ENCODE measurements at regions not wholly inside any gene's neighbourhood (a gene's known extent, or its start where the extent isn't known, plus 50 kb on each side); places are given as distances from the start of the nearest gene placed in this dataset.

DNA sequence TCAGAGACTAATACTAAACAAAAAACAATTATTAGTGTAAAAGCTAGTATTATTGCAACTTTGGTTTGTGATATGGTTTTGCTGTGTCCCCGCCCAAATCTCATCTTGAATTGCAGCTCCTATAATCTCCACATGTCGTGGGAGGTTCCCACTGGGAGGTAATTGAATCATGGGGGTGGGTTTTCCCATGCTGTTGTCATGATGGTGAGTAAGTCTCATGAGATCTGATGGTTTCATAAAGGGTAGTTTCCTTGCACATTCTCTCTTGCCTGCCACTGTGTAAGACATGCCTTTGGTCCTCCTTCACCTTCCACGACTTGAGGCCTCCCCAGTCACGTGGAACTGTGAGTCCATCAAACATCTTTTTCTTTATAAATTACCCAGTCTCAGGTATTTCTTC is 325.9 kb upstream of the DAB2 start:
- no peak for DNase-seq
- H3K9ac ChIP-seq (ENCODE audit: low read length in 3 of 3): no peak overlapping the region
- H3K9me3 ChIP-seq (ENCODE audit: control insufficient read depth in 2 of 3, insufficient read depth in 1 of 3, low read length in 3 of 3): peaks cover 0 to 9% (median 0%) of the 10 kb centered on the region in 3 donors
- intact Hi-C loops (cut with DNase I): no loop called here
- H3K27ac ChIP-seq (ENCODE audit: low read depth in 2 of 2, low read length in 2 of 2): no peak overlapping the region
- no peak for FAIRE-seq
- H3K4me1 ChIP-seq (ENCODE audit: control insufficient read depth in 2 of 3, insufficient read depth in 2 of 3, low read depth in 1 of 3, low read length in 3 of 3): no peaks in the 10 kb centered on the region
- H3K4me3 ChIP-seq (ENCODE audit: low read length in 3 of 3): no peak overlapping the region
- H3K27me3 ChIP-seq (ENCODE audit: control insufficient read depth, insufficient read depth, low read length): no peaks in the 10 kb centered on the region
- H3K36me3 ChIP-seq (ENCODE audit: control insufficient read depth in 2 of 3, insufficient read depth in 3 of 3, low read length in 3 of 3): no peaks in the 10 kb centered on the region
- TF ChIP-seq, protein P1, sequence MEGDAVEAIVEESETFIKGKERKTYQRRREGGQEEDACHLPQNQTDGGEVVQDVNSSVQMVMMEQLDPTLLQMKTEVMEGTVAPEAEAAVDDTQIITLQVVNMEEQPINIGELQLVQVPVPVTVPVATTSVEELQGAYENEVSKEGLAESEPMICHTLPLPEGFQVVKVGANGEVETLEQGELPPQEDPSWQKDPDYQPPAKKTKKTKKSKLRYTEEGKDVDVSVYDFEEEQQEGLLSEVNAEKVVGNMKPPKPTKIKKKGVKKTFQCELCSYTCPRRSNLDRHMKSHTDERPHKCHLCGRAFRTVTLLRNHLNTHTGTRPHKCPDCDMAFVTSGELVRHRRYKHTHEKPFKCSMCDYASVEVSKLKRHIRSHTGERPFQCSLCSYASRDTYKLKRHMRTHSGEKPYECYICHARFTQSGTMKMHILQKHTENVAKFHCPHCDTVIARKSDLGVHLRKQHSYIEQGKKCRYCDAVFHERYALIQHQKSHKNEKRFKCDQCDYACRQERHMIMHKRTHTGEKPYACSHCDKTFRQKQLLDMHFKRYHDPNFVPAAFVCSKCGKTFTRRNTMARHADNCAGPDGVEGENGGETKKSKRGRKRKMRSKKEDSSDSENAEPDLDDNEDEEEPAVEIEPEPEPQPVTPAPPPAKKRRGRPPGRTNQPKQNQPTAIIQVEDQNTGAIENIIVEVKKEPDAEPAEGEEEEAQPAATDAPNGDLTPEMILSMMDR (IDR thresholded peaks at IDR 0.05; ENCODE audit: borderline replicate concordance, extremely low read depth, insufficient read depth): no peak

DNA sequence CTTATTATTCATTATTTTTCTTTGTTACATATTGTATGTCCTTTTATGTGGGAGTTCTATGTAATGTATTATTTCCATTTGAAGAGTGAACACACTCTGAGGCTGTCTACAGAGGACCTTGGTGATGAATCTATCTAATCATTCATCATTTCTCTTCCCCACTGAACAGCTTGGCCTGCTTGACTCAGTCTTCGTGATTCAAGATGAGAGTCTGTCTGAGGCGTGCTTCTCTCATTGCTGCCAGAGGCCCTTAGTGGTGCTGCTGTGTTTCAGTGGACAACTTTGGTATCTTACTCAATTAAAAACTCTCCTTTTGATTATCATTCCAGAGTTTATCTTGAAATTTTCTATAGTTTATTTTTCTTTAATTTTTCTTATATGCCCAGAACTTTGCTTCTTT is 318.1 kb upstream of the DAB2 start:
- Histone ChIP-seq H3K27me3 (ENCODE audit: control insufficient read depth, insufficient read depth, low read length) (no peaks in the 10 kb centered on the region), H3K9me3 (ENCODE audit: control insufficient read depth in 2 of 3, insufficient read depth in 1 of 3, low read length in 3 of 3) (no peaks in the 10 kb centered on the region), H3K27ac (ENCODE audit: low read depth in 2 of 2, low read length in 2 of 2) (no peak overlapping the region), H3K4me1 (ENCODE audit: control insufficient read depth in 2 of 3, insufficient read depth in 2 of 3, low read depth in 1 of 3, low read length in 3 of 3) (no peaks in the 10 kb centered on the region), H3K4me3 (ENCODE audit: low read length in 3 of 3) (no peak overlapping the region), H3K9ac (ENCODE audit: low read length in 3 of 3) (no peak overlapping the region), H3K36me3 (ENCODE audit: control insufficient read depth in 2 of 3, insufficient read depth in 3 of 3, low read length in 3 of 3) (no peaks in the 10 kb centered on the region)
- TF ChIP-seq, protein P1 (IDR thresholded peaks at IDR 0.05; ENCODE audit: borderline replicate concordance, extremely low read depth, insufficient read depth): no peak
- intact Hi-C loops (cut with DNase I): no loop called here
- FAIRE-seq: no peak
- no peak for DNase-seq

DNA sequence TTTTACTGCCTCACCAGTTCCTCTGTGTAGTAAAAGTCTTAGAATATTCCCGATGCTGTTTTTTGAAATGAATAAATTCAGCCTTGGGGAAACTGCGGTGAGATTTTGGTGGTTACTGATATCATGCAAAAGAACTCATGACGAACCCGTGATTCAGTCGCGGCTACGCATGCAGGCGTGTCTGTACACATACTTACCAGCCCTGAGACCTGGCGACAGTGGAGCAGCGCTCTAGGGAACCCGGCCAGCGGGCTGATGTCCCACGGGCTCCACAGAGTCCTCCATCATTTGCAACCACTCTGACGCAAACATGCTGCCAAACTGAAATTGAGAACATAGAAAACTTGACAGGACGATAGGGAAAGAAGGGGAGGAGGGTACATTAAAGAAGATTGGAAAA is 315.6 kb upstream of the DAB2 start:
- intact Hi-C loops (cut with DNase I): no loop called here
- Histone ChIP-seq H3K36me3 (ENCODE audit: control insufficient read depth in 2 of 3, insufficient read depth in 3 of 3, low read length in 3 of 3) (no peaks in the 10 kb centered on the region), H3K27me3 (ENCODE audit: control insufficient read depth, insufficient read depth, low read length) (no peaks in the 10 kb centered on the region), H3K9me3 (ENCODE audit: control insufficient read depth in 2 of 3, insufficient read depth in 1 of 3, low read length in 3 of 3) (no peaks in the 10 kb centered on the region), H3K4me1 (ENCODE audit: control insufficient read depth in 2 of 3, insufficient read depth in 2 of 3, low read depth in 1 of 3, low read length in 3 of 3) (no peaks in the 10 kb centered on the region), H3K4me3 (ENCODE audit: low read length in 3 of 3) (no peak overlapping the region), H3K9ac (ENCODE audit: low read length in 3 of 3) (no peak overlapping the region), H3K27ac (ENCODE audit: low read depth in 2 of 2, low read length in 2 of 2) (no peak overlapping the region)
- TF ChIP-seq, protein P1 (IDR thresholded peaks at IDR 0.05; ENCODE audit: borderline replicate concordance, extremely low read depth, insufficient read depth): no peak
- DNase-seq: no peak
- no peak for FAIRE-seq

DNA sequence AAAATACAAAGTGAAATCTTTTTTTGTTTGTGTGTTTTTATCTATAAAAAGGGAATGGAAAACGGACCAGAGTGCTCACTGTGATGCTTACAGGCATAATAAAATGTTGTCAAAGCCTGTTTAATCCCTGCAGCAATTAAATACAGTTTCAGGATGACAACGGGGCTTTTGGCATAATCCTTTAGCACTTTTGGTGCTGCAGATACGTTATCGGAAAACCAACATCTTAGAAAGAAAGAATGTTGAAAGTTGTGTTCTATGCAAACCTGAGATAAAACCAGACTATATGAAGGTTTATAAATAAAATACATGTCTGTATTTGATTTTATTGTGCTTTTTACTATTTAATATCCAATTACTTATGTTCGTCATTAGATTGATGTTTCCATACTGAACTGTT is 307.4 kb upstream of the DAB2 start:
- no peaks in the 10 kb centered on the region for H3K36me3 ChIP-seq (ENCODE audit: control insufficient read depth in 2 of 3, insufficient read depth in 3 of 3, low read length in 3 of 3)
- no peaks in the 10 kb centered on the region for H3K4me1 ChIP-seq (ENCODE audit: control insufficient read depth in 2 of 3, insufficient read depth in 2 of 3, low read depth in 1 of 3, low read length in 3 of 3)
- DNase-seq (no peak), FAIRE-seq (no peak)
- TF ChIP-seq, protein P1 (IDR thresholded peaks at IDR 0.05; ENCODE audit: borderline replicate concordance, extremely low read depth, insufficient read depth): no peak
- H3K27ac ChIP-seq (ENCODE audit: low read depth in 2 of 2, low read length in 2 of 2): no peak overlapping the region
- intact Hi-C loops (cut with DNase I): no loop called here
- H3K9me3 ChIP-seq (ENCODE audit: control insufficient read depth in 2 of 3, insufficient read depth in 1 of 3, low read length in 3 of 3): no peaks in the 10 kb centered on the region
- H3K9ac ChIP-seq (ENCODE audit: low read length in 3 of 3): no peak overlapping the region
- H3K27me3 ChIP-seq (ENCODE audit: control insufficient read depth, insufficient read depth, low read length): no peaks in the 10 kb centered on the region
- no peak overlapping the region for H3K4me3 ChIP-seq (ENCODE audit: low read length in 3 of 3)
